Kidney epithelial cell (primary cell): ENCODE measurements at regions not wholly inside any gene's neighbourhood (a gene's known extent, or its start where the extent isn't known, plus 50 kb on each side); places are given as distances from the start of the nearest gene placed in this dataset.

Source experiments
- DNase-seq: peaks from one replicate; pipeline ENCODE4 v3.0.0-alpha.2; 2010; ENCODE audit warnings: low read depth
- H3K27me3 ChIP-seq: 2 replicates; pipeline ENCODE4 v1.6.0; 2011; ENCODE audit warnings: low read length; ENCODE audit not compliant: control insufficient read depth, insufficient read depth
- H3K36me3 ChIP-seq: 2 replicates; pipeline ENCODE4 v1.5.1; 2011; ENCODE audit warnings: low read length; ENCODE audit not compliant: control insufficient read depth, insufficient read depth
- H3K4me3 ChIP-seq: 2 replicates; pipeline ENCODE4 v1.5.1; 2011; ENCODE audit warnings: low read depth, mild to moderate bottlenecking, control low read depth, low read length
- TF ChIP-seq, protein P1 (sequence below): IDR thresholded peaks from 2 replicates; pipeline ENCODE4 v1.5.1; 2011; ENCODE audit warnings: mild to moderate bottlenecking, moderate library complexity, low read length, control low read depth, inconsistent platforms; ENCODE audit not compliant: insufficient read depth, poor library complexity, severe bottlenecking

DNA sequence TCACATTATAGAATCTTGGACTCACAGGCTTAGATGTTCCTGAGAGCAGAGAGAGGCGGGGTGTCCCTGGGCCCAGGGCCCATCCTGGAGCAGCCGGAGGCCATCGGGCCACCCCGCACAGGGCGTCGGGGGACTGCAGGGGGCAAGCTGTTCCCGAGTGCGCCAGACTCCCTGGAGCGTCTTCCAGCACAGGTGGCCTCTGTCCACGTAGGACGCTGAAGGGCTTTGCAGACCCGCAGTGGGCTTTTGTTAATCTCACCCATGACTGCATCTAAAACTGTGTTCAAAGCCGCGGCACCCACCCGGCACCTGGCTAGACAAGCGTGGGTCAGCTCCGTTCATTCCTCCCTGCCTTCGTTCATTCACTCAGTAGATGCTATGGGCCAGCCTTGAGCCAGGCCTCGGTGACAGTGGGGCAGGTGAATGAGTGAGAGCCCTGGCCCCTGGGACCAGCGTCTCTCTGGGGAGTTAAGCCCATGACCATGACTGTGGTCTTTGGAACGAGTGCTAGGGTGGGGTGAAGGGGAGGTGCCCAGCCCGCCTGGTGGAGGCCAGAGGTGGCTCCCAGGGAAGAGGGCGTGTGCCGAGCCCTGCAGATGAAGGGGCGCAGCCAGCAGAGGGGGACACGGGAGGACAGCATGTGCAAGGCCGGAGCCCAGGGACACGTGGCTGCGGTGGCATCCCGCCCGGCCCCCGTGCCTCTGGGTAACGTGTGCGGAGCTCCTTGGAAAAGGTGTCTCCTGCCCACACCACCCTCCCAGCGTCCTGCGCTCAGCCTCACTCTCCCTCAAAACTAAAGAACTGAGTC, 98.3 kb downstream of the HMX1 start:
- Histone ChIP-seq H3K36me3 (no peaks in the 10 kb centered on the region), H3K27me3 (peaks cover 4% of the 10 kb centered on the region), H3K4me3 (no peak overlapping the region)
- no peak for DNase-seq
- TF ChIP-seq, protein P1, sequence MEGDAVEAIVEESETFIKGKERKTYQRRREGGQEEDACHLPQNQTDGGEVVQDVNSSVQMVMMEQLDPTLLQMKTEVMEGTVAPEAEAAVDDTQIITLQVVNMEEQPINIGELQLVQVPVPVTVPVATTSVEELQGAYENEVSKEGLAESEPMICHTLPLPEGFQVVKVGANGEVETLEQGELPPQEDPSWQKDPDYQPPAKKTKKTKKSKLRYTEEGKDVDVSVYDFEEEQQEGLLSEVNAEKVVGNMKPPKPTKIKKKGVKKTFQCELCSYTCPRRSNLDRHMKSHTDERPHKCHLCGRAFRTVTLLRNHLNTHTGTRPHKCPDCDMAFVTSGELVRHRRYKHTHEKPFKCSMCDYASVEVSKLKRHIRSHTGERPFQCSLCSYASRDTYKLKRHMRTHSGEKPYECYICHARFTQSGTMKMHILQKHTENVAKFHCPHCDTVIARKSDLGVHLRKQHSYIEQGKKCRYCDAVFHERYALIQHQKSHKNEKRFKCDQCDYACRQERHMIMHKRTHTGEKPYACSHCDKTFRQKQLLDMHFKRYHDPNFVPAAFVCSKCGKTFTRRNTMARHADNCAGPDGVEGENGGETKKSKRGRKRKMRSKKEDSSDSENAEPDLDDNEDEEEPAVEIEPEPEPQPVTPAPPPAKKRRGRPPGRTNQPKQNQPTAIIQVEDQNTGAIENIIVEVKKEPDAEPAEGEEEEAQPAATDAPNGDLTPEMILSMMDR = no peak

DNA sequence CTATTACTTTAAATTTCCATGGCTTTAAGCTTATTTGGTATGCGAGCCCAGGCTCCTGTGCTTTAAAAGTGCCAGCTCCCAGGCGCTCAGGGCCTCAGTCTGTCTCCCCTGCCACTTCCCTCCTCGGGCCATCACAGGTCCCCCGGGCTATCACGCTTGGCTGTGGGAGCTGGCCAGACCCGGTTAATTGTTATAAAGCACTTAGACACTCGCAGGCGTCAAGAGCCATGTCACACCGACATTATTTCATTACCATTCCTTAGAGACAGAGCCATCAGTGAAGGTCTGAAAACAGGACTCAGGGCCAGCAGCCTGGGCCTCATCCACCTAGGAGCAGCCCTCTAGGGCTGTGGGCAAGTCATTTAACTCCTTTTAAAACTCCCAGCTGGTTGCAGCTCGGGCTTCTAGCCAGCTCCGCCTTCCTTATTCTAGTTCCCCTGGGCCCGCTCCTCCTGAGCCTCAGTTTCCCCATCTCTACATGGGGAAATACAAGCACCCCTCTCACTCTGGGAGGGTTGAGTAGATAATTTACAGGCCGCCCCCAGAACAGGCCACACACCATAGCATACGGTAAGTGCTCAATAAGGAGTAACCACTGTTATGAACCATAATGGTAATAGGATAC, 99.0 kb downstream of the HMX1 start:
- H3K36me3 ChIP-seq = no peaks in the 10 kb centered on the region
- no peak for DNase-seq
- TF ChIP-seq, protein P1 = no peak
- H3K4me3 ChIP-seq = no peak overlapping the region
- peaks cover 4% of the 10 kb centered on the region for H3K27me3 ChIP-seq

DNA sequence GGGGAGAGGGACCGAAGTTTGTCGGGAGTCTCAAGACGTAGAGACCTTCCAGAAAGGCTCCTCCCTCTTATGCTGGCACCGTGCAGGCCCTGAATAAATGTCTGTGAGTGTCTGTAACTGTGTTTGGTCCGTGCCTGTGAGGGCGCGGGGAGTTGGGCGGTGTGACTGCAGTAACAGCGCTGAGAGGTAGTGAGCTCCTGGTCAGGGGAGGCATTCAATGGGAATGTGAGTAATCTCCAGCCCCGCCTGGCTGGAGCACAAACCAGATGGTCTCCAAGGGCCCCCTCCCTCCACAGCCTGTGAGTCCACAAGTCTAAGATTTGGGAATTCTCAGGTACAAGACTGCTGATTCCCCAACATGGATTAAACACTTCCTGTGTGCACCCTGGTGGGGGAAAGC, 100.0 kb downstream of the HMX1 start:
- Histone ChIP-seq H3K36me3 (no peaks in the 10 kb centered on the region), H3K27me3 (peaks cover 4% of the 10 kb centered on the region), H3K4me3 (no peak overlapping the region)
- TF ChIP-seq, protein P1 = no peak
- no peak for DNase-seq

DNA sequence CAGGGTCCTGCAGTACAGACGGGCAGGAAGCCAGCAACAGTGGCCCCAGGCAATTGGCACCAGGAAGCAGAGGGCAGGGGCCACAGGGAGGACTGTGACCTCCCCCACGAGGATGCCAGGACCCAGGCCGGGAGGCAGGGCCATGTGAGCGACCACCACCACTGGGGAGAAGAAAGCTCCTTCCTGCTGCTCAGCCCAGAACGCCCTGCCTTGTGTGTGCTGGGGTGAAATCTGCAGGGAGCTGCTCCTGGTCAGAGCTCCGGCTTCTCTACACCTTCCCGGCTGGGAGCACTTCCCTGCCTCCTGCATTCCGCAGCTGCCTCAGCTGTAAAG, 100.4 kb downstream of the HMX1 start:
- H3K4me3 ChIP-seq = no peak overlapping the region
- peaks cover 6% of the 10 kb centered on the region for H3K27me3 ChIP-seq
- H3K36me3 ChIP-seq = no peaks in the 10 kb centered on the region
- DNase-seq = no peak
- TF ChIP-seq, protein P1 = no peak

DNA sequence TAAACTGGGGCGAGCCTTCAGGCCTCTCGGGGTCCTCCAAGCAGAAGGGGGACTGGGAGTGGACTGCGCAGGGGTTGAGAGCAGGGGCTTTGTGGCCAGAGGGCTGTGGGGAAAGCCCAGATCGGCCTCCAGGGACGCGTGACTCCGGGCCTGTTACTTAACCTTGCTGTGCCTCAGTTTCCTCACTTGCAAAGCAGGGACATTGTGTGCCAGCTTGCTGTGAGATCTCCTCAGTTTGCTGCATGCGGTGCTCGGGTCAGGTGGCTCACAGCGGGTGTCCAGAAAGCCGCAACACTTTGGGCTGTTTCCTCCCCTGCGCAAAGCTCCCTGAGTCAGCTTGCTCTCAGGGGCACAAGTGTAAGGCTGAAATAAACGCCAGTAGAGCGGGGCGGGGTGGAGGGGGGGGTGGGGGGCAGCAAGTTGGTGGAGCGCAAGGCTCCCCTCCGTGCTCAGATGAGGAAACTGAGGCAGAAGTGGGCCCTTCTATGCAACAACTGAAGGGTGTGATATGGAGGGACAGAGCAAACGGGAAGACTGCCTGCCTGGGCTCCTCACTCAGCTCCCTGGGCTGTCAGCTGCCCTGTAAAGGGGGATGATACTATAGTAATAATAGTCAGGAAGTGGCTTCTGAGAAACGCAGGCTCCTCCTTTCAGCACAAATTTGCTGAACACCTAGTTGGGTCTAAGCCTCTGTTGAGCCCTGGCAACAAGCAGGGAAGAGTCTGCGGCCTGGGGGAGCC, 101.0 kb downstream of the HMX1 start:
- peaks cover 6% of the 10 kb centered on the region for H3K27me3 ChIP-seq
- H3K36me3 ChIP-seq = no peaks in the 10 kb centered on the region
- no peak overlapping the region for H3K4me3 ChIP-seq
- no peak for DNase-seq
- TF ChIP-seq, protein P1 = no peak
